Right atrium auricular region (tissue), 2 donors: ENCODE measurements at regions not wholly inside any gene's neighbourhood (a gene's known extent, or its start where the extent isn't known, plus 50 kb on each side); places are given as distances from the start of the nearest gene placed in this dataset.

ENCODE experiments used
- DNase-seq: peaks from one replicate; pipeline ENCODE4 v3.0.0-alpha.2; 2019; ENCODE audit warnings: low spot score
- H3K27ac ChIP-seq, 2 donors: fragments of 200-600 bp; sonication (generic); 1 replicate in 1 of 2; 2 replicates in 1 of 2; pipeline ENCODE4 v1.5.1; 2016 to 2019
- H3K27me3 ChIP-seq, 2 donors: fragments of 200-600 bp; sonication (generic); one replicate each; pipeline versions ENCODE4 v1.5.1 to v1.6.0; 2017 to 2019
- H3K36me3 ChIP-seq: fragments of 200-600 bp; sonication (generic); one replicate; pipeline ENCODE4 v1.5.1; 2016
- H3K4me1 ChIP-seq, 2 donors: fragments of 200-600 bp; sonication (generic); one replicate each; pipeline versions ENCODE4 v1.5.1 to v1.6.0; 2017 to 2019
- H3K4me3 ChIP-seq, 2 donors: fragments of 200-600 bp; sonication (generic); 1 replicate in 1 of 2; 2 replicates in 1 of 2; pipeline ENCODE4 v1.5.1; 2017 to 2019; ENCODE audit warnings: mild to moderate bottlenecking in 1 of 2, moderate library complexity in 1 of 2
- H3K9me3 ChIP-seq, 2 donors: fragments of 200-600 bp; sonication (generic); one replicate each; pipeline ENCODE4 v1.5.1; 2019
- CTCF ChIP-seq, 2 donors: fragments of 200-600 bp; sonication (generic); IDR thresholded peaks; one replicate each; pipeline ENCODE4 v1.5.1; 2019; ENCODE audit warnings: antibody characterized with exemption in 2 of 2

GRCh38 chr4:110898290-110898689 lies 275.4 kb upstream of the PITX2 start:
- Histone ChIP-seq H3K4me1 (no peaks in the 10 kb centered on the region), H3K27me3 (no peaks in the 10 kb centered on the region), H3K9me3 (no peaks in the 10 kb centered on the region), H3K4me3 (no peak overlapping the region), H3K36me3 (no peaks in the 10 kb centered on the region), H3K27ac (no peak overlapping the region)
- no peak for TF ChIP-seq CTCF (IDR thresholded peaks at IDR 0.05)
- DNase-seq = no peak

GRCh38 chr4:110900213-110900769 lies 277.4 kb upstream of the PITX2 start:
- Histone ChIP-seq H3K27me3 (no peaks in the 10 kb centered on the region), H3K4me1 (no peaks in the 10 kb centered on the region), H3K9me3 (no peaks in the 10 kb centered on the region), H3K36me3 (no peaks in the 10 kb centered on the region), H3K4me3 (no peak overlapping the region), H3K27ac (no peak overlapping the region)
- TF ChIP-seq CTCF (IDR thresholded peaks at IDR 0.05) = no peak
- DNase-seq = no peak

GRCh38 chr4:110902500-110902899 lies 279.6 kb upstream of the PITX2 start:
- H3K4me1 ChIP-seq = no peaks in the 10 kb centered on the region
- no peak overlapping the region for H3K27ac ChIP-seq
- no peak for TF ChIP-seq CTCF (IDR thresholded peaks at IDR 0.05)
- H3K27me3 ChIP-seq = no peaks in the 10 kb centered on the region
- H3K36me3 ChIP-seq = no peaks in the 10 kb centered on the region
- no peak overlapping the region for H3K4me3 ChIP-seq
- DNase-seq = no peak
- H3K9me3 ChIP-seq = no peaks in the 10 kb centered on the region

DNA sequence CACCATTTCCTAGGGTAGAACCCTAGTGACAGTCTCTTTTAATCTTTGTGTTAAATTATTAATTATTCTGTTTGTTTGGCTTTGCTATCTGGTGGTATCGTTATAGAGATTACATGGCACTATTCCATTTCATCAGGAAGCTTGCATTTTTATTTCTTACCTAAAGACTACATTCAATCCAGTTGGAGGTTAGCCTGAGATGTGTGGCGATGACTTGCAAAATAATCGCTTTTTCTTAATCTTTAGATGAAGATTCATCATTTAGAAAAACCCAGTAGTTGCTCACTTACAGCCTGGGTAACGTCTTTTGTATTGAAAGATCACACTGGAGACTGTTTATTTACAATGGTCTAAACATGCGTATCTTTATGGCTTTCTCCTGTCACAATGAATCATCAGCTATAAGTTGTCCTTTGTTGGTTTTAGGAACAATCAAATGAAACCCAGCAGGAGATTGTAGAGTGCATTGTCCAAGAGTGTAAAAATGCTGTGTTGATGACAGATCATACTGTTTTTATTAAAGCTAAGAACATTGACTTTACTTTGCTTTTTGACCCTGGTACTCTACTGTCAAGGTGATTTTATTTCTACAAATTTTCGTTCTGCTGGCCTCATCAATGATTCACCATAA lies 281.7 kb upstream of the PITX2 start:
- Histone ChIP-seq H3K4me3 (no peak overlapping the region), H3K36me3 (no peaks in the 10 kb centered on the region), H3K27ac (no peak overlapping the region), H3K27me3 (no peaks in the 10 kb centered on the region), H3K4me1 (no peaks in the 10 kb centered on the region), H3K9me3 (no peaks in the 10 kb centered on the region)
- TF ChIP-seq CTCF (IDR thresholded peaks at IDR 0.05) = no peak
- DNase-seq = no peak

- H3K27ac ChIP-seq = no peak overlapping the region
- H3K36me3 ChIP-seq = no peaks in the 10 kb centered on the region
- no peaks in the 10 kb centered on the region for H3K27me3 ChIP-seq
- no peaks in the 10 kb centered on the region for H3K9me3 ChIP-seq
- DNase-seq = no peak
- no peak overlapping the region for H3K4me3 ChIP-seq
- TF ChIP-seq CTCF (IDR thresholded peaks at IDR 0.05) = no peak
- no peaks in the 10 kb centered on the region for H3K4me1 ChIP-seq
Observed at GRCh38 chr4:110905367-110905766, 282.5 kb upstream of the PITX2 start.

- no peak for DNase-seq
- TF ChIP-seq CTCF (IDR thresholded peaks at IDR 0.05) = no peak
- Histone ChIP-seq H3K27ac (no peak overlapping the region), H3K4me1 (no peaks in the 10 kb centered on the region), H3K9me3 (no peaks in the 10 kb centered on the region), H3K4me3 (no peak overlapping the region), H3K36me3 (no peaks in the 10 kb centered on the region), H3K27me3 (no peaks in the 10 kb centered on the region)
Observed at GRCh38 chr4:110907801-110908313, 285.0 kb upstream of the PITX2 start.
